ENCODE measurements at regions not wholly inside any gene's neighbourhood (a gene's known extent, or its start where the extent isn't known, plus 50 kb on each side); places are given as distances from the start of the nearest gene placed in this dataset.

DNA sequence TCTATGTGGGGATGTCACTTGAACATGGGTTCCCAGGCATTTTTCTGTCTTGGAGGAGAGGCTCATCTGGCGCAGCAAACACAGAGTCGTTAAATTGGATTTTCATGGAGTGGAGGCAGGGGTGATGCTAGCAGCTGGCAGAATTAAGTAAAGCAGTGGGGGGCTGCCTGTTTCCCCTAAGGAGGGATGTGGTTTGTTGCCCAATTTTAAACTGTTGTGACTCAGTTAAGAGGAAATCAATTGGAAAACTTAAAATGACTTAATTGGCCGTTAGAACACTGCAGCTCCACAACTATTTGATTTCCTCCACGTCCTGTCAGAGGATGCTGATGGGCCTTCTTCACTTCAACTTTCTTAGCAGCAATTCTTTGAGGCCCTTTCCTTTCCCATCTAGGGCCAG lies 354.1 kb upstream of the ATP5MC3 start:
- Histone ChIP-seq H3K9me2 (ENCODE audit: low read depth, low read length) (no peaks in the 10 kb centered on the region), H3K4me2 (ENCODE audit: low read length) (no peak overlapping the region), H4K20me1 (ENCODE audit: insufficient read depth, low read length) (no peaks in the 10 kb centered on the region), H3F3A (ENCODE audit: insufficient read depth, low read length) (no peaks in the 10 kb centered on the region), H3K79me2 (ENCODE audit: insufficient read depth, low read length) (no peaks in the 10 kb centered on the region), H3K27ac (ENCODE audit: low read depth, low read length, poor library complexity, severe bottlenecking) (no peak overlapping the region), H3K9ac (ENCODE audit: low read length) (no peak overlapping the region), H3K4me3 (ENCODE audit: low read depth, low read length, poor library complexity, severe bottlenecking) (no peak overlapping the region), H3K9me3 (ENCODE audit: low read length) (no peaks in the 10 kb centered on the region), H2AFZ (ENCODE audit: low read length) (no peak overlapping the region), H3K36me3 (ENCODE audit: insufficient read depth, low read length) (no peaks in the 10 kb centered on the region), H3K4me1 (ENCODE audit: insufficient read depth, low read length, severe bottlenecking) (no peaks in the 10 kb centered on the region), H3K27me3 (ENCODE audit: insufficient read depth, low read length) (no peaks in the 10 kb centered on the region)
- no peak for TF ChIP-seq EZH2 (IDR thresholded peaks at IDR 0.05; ENCODE audit: borderline replicate concordance, low read length)
- TF ChIP-seq, protein P1, sequence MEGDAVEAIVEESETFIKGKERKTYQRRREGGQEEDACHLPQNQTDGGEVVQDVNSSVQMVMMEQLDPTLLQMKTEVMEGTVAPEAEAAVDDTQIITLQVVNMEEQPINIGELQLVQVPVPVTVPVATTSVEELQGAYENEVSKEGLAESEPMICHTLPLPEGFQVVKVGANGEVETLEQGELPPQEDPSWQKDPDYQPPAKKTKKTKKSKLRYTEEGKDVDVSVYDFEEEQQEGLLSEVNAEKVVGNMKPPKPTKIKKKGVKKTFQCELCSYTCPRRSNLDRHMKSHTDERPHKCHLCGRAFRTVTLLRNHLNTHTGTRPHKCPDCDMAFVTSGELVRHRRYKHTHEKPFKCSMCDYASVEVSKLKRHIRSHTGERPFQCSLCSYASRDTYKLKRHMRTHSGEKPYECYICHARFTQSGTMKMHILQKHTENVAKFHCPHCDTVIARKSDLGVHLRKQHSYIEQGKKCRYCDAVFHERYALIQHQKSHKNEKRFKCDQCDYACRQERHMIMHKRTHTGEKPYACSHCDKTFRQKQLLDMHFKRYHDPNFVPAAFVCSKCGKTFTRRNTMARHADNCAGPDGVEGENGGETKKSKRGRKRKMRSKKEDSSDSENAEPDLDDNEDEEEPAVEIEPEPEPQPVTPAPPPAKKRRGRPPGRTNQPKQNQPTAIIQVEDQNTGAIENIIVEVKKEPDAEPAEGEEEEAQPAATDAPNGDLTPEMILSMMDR (IDR thresholded peaks at IDR 0.05; ENCODE audit: low read length): no peak

DNA sequence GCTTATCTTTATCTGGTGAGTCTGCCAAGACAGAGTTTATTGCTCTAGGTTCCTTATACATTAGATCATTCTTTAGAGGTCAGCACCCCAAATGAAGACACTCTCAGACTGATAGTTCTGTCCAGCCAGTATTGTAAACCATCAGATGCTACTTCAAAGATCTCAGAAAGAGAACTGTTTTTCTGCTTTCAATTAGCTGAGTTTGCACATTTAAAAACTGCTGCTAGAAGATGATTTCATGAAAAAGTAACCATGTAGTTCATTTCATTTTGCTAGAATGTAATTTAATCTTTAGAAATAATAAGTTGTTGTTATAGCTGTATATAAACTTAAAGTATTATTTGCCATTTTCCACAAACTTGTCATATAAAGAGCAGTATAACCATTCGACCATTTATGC lies 344.5 kb upstream of the ATP5MC3 start:
- H3K27ac ChIP-seq (ENCODE audit: low read depth, low read length, poor library complexity, severe bottlenecking): no peak overlapping the region
- H3K9me2 ChIP-seq (ENCODE audit: low read depth, low read length): no peaks in the 10 kb centered on the region
- H2AFZ ChIP-seq (ENCODE audit: low read length): no peak overlapping the region
- H3F3A ChIP-seq (ENCODE audit: insufficient read depth, low read length): no peaks in the 10 kb centered on the region
- no peaks in the 10 kb centered on the region for H3K27me3 ChIP-seq (ENCODE audit: insufficient read depth, low read length)
- no peaks in the 10 kb centered on the region for H3K79me2 ChIP-seq (ENCODE audit: insufficient read depth, low read length)
- no peak overlapping the region for H3K9ac ChIP-seq (ENCODE audit: low read length)
- no peaks in the 10 kb centered on the region for H3K4me1 ChIP-seq (ENCODE audit: insufficient read depth, low read length, severe bottlenecking)
- no peaks in the 10 kb centered on the region for H3K36me3 ChIP-seq (ENCODE audit: insufficient read depth, low read length)
- no peaks in the 10 kb centered on the region for H3K9me3 ChIP-seq (ENCODE audit: low read length)
- no peak overlapping the region for H3K4me3 ChIP-seq (ENCODE audit: low read depth, low read length, poor library complexity, severe bottlenecking)
- H4K20me1 ChIP-seq (ENCODE audit: insufficient read depth, low read length): no peaks in the 10 kb centered on the region
- TF ChIP-seq, protein P1 (IDR thresholded peaks at IDR 0.05; ENCODE audit: low read length): no peak
- no peak for TF ChIP-seq EZH2 (IDR thresholded peaks at IDR 0.05; ENCODE audit: borderline replicate concordance, low read length)
- H3K4me2 ChIP-seq (ENCODE audit: low read length): no peak overlapping the region

GRCh38 chr2:175523001-175523400 lies 341.5 kb upstream of the ATP5MC3 start:
- H3K79me2 ChIP-seq (ENCODE audit: insufficient read depth, low read length): no peaks in the 10 kb centered on the region
- no peaks in the 10 kb centered on the region for H3K9me3 ChIP-seq (ENCODE audit: low read length)
- no peaks in the 10 kb centered on the region for H4K20me1 ChIP-seq (ENCODE audit: insufficient read depth, low read length)
- TF ChIP-seq, protein P1 (IDR thresholded peaks at IDR 0.05; ENCODE audit: low read length): no peak
- no peak for TF ChIP-seq EZH2 (IDR thresholded peaks at IDR 0.05; ENCODE audit: borderline replicate concordance, low read length)
- no peak overlapping the region for H3K4me2 ChIP-seq (ENCODE audit: low read length)
- H3K9ac ChIP-seq (ENCODE audit: low read length): no peak overlapping the region
- no peak overlapping the region for H3K27ac ChIP-seq (ENCODE audit: low read depth, low read length, poor library complexity, severe bottlenecking)
- H2AFZ ChIP-seq (ENCODE audit: low read length): no peak overlapping the region
- no peak overlapping the region for H3K4me3 ChIP-seq (ENCODE audit: low read depth, low read length, poor library complexity, severe bottlenecking)
- no peaks in the 10 kb centered on the region for H3K27me3 ChIP-seq (ENCODE audit: insufficient read depth, low read length)
- H3K9me2 ChIP-seq (ENCODE audit: low read depth, low read length): no peaks in the 10 kb centered on the region
- no peaks in the 10 kb centered on the region for H3K4me1 ChIP-seq (ENCODE audit: insufficient read depth, low read length, severe bottlenecking)
- no peaks in the 10 kb centered on the region for H3F3A ChIP-seq (ENCODE audit: insufficient read depth, low read length)
- H3K36me3 ChIP-seq (ENCODE audit: insufficient read depth, low read length): no peaks in the 10 kb centered on the region
